T-cell (primary cell): ENCODE measurements at regions not wholly inside any gene's neighbourhood (a gene's known extent, or its start where the extent isn't known, plus 50 kb on each side); places are given as distances from the start of the nearest gene placed in this dataset.
"Not testable (repeated sequence)": the region's sequence is repeated elsewhere in the genome, so short reads cannot be mapped to it uniquely, and the experiment has no call there.

Experiments
- ATAC-seq, 4 experiments: fragments of 200-7000 bp in 3 of 4; fragments of 150-1000 bp in 1 of 4; cut with Tn5 transposase; replicated peaks in 1 of 4; 1 replicate in 3 of 4; 2 replicates in 1 of 4; pipeline ENCODE4 v1.10.0; 2021; ENCODE audit warnings: moderate library complexity in 3 of 4, mild to moderate bottlenecking in 2 of 4, moderate number of reproducible peaks in 1 of 4
- CTCF ChIA-PET, 2 donors: fragments of 300-600 bp; sonication (Branson Sonifier 250); formaldehyde crosslinking; loops; one replicate each; lab custom pipeline; 2022; ENCODE audit warnings: antibody characterized with exemption in 2 of 2; lab: Charles Lee
- POLR2A ChIA-PET, 2 donors: fragments of 300-600 bp; sonication (Branson Sonifier 250); formaldehyde crosslinking; loops; one replicate each; lab custom pipeline; 2022; ENCODE audit warnings: antibody characterized with exemption in 2 of 2; lab: Charles Lee
- DNase-seq, 35 experiments: peaks; one replicate each; pipeline versions ENCODE4 v3.0.0 to v3.0.0-alpha.2; 2013 to 2023
- H3K27ac ChIP-seq: one replicate; pipeline ENCODE4 v1.5.1; 2013; ENCODE audit warnings: low read length
- H3K27me3 ChIP-seq, 2 experiments: replicated peaks in 1 of 2; 1 replicate in 1 of 2; 2 replicates in 1 of 2; pipeline versions ENCODE4 v1.6.1 to v1.7.0; 2013; ENCODE audit warnings: low read length in 1 of 2, mixed read lengths in 1 of 2; ENCODE audit not compliant: control insufficient read depth in 2 of 2, insufficient read depth in 2 of 2; ENCODE audit errors: extremely low read depth in 1 of 2
- H3K36me3 ChIP-seq, 2 donors: 1 replicate in 1 of 2; 2 replicates in 1 of 2; pipeline versions ENCODE4 v1.6.1 to v1.7.0; 2013; ENCODE audit warnings: low read length in 1 of 2; ENCODE audit not compliant: control insufficient read depth in 2 of 2, insufficient read depth in 1 of 2; ENCODE audit errors: extremely low read depth in 1 of 2
- H3K4me1 ChIP-seq, 2 experiments: 1 replicate in 1 of 2; 2 replicates in 1 of 2; pipeline versions ENCODE4 v1.6.1 to v1.7.0; 2013; ENCODE audit warnings: low read length in 2 of 2, mixed read lengths in 1 of 2; ENCODE audit not compliant: insufficient read depth in 2 of 2, control insufficient read depth in 1 of 2; ENCODE audit errors: extremely low read depth in 1 of 2
- H3K4me3 ChIP-seq, 2 donors: 1 replicate in 1 of 2; 2 replicates in 1 of 2; pipeline versions ENCODE4 v1.5.1 to v1.7.0; 2013; ENCODE audit warnings: mild to moderate bottlenecking in 2 of 2, low read length in 1 of 2, moderate library complexity in 1 of 2; ENCODE audit not compliant: control insufficient read depth in 1 of 2; ENCODE audit errors: extremely low read depth in 1 of 2
- H3K9me3 ChIP-seq: 2 replicates; pipeline ENCODE4 v1.7.0; 2013
- H3K27ac Mint-ChIP-seq, 2 donors: one replicate each; pipeline ENCODE4 v1.8.0; 2020 to 2021; ENCODE audit warnings: mild to moderate bottlenecking in 2 of 2, mixed read lengths in 2 of 2
- H3K27me3 Mint-ChIP-seq, 2 donors: one replicate each; pipeline ENCODE4 v1.8.0; 2021 to 2022; ENCODE audit warnings: mixed read lengths in 2 of 2
- H3K36me3 Mint-ChIP-seq: one replicate; pipeline ENCODE4 v1.8.0; 2021; ENCODE audit warnings: mixed read lengths
- H3K4me1 Mint-ChIP-seq, 3 donors: one replicate each; pipeline ENCODE4 v1.8.0; 2020 to 2022; ENCODE audit warnings: mixed read lengths in 3 of 3, mild to moderate bottlenecking in 1 of 3
- H3K4me3 Mint-ChIP-seq, 3 donors: one replicate each; pipeline ENCODE4 v1.8.0; 2020 to 2022; ENCODE audit warnings: mild to moderate bottlenecking in 3 of 3, mixed read lengths in 3 of 3, moderate library complexity in 3 of 3
- H3K9me3 Mint-ChIP-seq, 3 donors: one replicate each; pipeline ENCODE4 v1.8.0; 2020 to 2022; ENCODE audit warnings: mixed read lengths in 3 of 3
- WGBS: methylation state at CpG from one replicate; pipeline ENCODE4 v1.1.5; 2013; ENCODE audit warnings: missing lambda C conversion rate; ENCODE audit not compliant: insufficient coverage; 5-methylcytosine and 5-hydroxymethylcytosine counted together

- H3K4me3 Mint-ChIP-seq, result peak overlapping the region; percentile 83 to 95 (median 91)
- H3K4me1 Mint-ChIP-seq, result peaks cover 33 to 44% (median 36%) of the 10 kb centered on the region in 3 donors
- not testable (repeated sequence) for H3K27me3 ChIP-seq, H3K36me3 ChIP-seq, H3K27me3 Mint-ChIP-seq, H3K4me1 ChIP-seq, H3K9me3 ChIP-seq, ATAC-seq, H3K36me3 Mint-ChIP-seq, H3K9me3 Mint-ChIP-seq, DNase-seq
- CTCF ChIA-PET, result interaction anchor here in 1 of 2 donors (0.6 to 1.3 kb wide), 4 partner anchors 14 to 1326 kb away, joined by 3 to 6 read pairs (median 4); no protein-coding TSS in a partner anchor
- 71% methylated on average over 14 of the region's 14 CpGs for WGBS
- Histone ChIP-seq H3K4me3 (peak overlapping the region in 1 of 2 donors; percentile 66), H3K27ac (peak overlapping the region; percentile 64)
- peak overlapping the region; percentile 87 to 90 for H3K27ac Mint-ChIP-seq
- POLR2A ChIA-PET, result interaction anchor here (0.6 kb wide), 4 partner anchors 7 to 1236 kb away, joined by 3 to 5 read pairs (median 4); no protein-coding TSS in a partner anchor
These were observed 881.1 kb upstream of the DEFB115 start for GRCh38 chr20:30376430-30376766.

- H3K36me3 Mint-ChIP-seq, result peaks cover 15% of the 10 kb centered on the region
- peaks cover 39 to 51% (median 41%) of the 10 kb centered on the region in 3 donors for H3K4me1 Mint-ChIP-seq
- peak overlapping the region; percentile 83 to 95 (median 91) for H3K4me3 Mint-ChIP-seq
- 23% methylated on average over 57 of the region's 70 CpGs for WGBS
- Histone ChIP-seq H3K9me3 (no peaks in the 10 kb centered on the region), H3K4me1 (peaks cover 0 to 9% of the 10 kb centered on the region in 2 experiments), H3K36me3 (no peaks in the 10 kb centered on the region), H3K27ac (peak overlapping the region; percentile 80), H3K27me3 (no peaks in the 10 kb centered on the region), H3K4me3 (peak overlapping the region; percentile 53 to 66)
- peak; percentile 89 to 95 (median 92) for ATAC-seq
- H3K27ac Mint-ChIP-seq, result peak overlapping the region; percentile 92 to 95
- CTCF ChIA-PET, result interaction anchor here in 1 of 2 donors (0.6 to 1.3 kb wide), 4 partner anchors 15 to 1327 kb away, joined by 3 to 6 read pairs (median 4); no protein-coding TSS in a partner anchor
- H3K27me3 Mint-ChIP-seq, result no peaks in the 10 kb centered on the region
- POLR2A ChIA-PET, result interaction anchor here (0.6 kb wide), 4 partner anchors 8 to 1236 kb away, joined by 3 to 5 read pairs (median 4); no protein-coding TSS in a partner anchor
- peak; percentile 64 to 94 (median 88) for DNase-seq
- H3K9me3 Mint-ChIP-seq, result peaks cover 3 to 4% (median 4%) of the 10 kb centered on the region in 3 donors
These were observed 880.5 kb upstream of the DEFB115 start for GRCh38 chr20:30376767-30377658.

GRCh38 chr20:30378317-30378716, 879.1 kb upstream of the DEFB115 start:
- H3K27ac ChIP-seq, DNase-seq, H3K9me3 Mint-ChIP-seq, H3K4me3 ChIP-seq, H3K27me3 ChIP-seq, CTCF ChIA-PET, H3K27me3 Mint-ChIP-seq, POLR2A ChIA-PET, H3K9me3 ChIP-seq, H3K27ac Mint-ChIP-seq, H3K4me1 ChIP-seq, H3K36me3 ChIP-seq, ATAC-seq: not testable (repeated sequence)
- Mint-ChIP-seq H3K4me1 (peaks cover 44 to 60% (median 54%) of the 10 kb centered on the region in 3 donors), H3K4me3 (peak overlapping the region; percentile 83 to 95 (median 91)), H3K36me3 (peaks cover 19% of the 10 kb centered on the region)
- WGBS, result no CpG with 5 or more reads among the region's 4 CpGs

- WGBS, result no CpG with 5 or more reads among the region's 1 CpG
- H3K27me3 Mint-ChIP-seq, H3K9me3 Mint-ChIP-seq, H3K27me3 ChIP-seq, ATAC-seq, DNase-seq, POLR2A ChIA-PET, H3K9me3 ChIP-seq, CTCF ChIA-PET, H3K27ac Mint-ChIP-seq, H3K4me1 ChIP-seq, H3K36me3 ChIP-seq, H3K4me3 ChIP-seq, H3K27ac ChIP-seq: not testable (repeated sequence)
- Mint-ChIP-seq H3K36me3 (peaks cover 19% of the 10 kb centered on the region), H3K4me1 (peaks cover 46 to 64% (median 56%) of the 10 kb centered on the region in 3 donors), H3K4me3 (peak overlapping the region; percentile 83 to 95 (median 91))
These were observed 878.7 kb upstream of the DEFB115 start for GRCh38 chr20:30378721-30379120.

- H3K9me3 Mint-ChIP-seq, H3K36me3 ChIP-seq, H3K27me3 Mint-ChIP-seq, DNase-seq, ATAC-seq, CTCF ChIA-PET, H3K4me1 ChIP-seq, H3K27ac ChIP-seq, POLR2A ChIA-PET, H3K27ac Mint-ChIP-seq, H3K4me3 ChIP-seq, H3K9me3 ChIP-seq, H3K27me3 ChIP-seq, H3K4me3 Mint-ChIP-seq: not testable (repeated sequence)
- H3K36me3 Mint-ChIP-seq, result peaks cover 39% of the 10 kb centered on the region
- WGBS, result no CpG with 5 or more reads among the region's 6 CpGs
- H3K4me1 Mint-ChIP-seq, result peaks cover 42 to 60% (median 47%) of the 10 kb centered on the region in 3 donors
These were observed 872.6 kb upstream of the DEFB115 start for GRCh38 chr20:30384841-30385240.

- H3K9me3 Mint-ChIP-seq, H3K36me3 ChIP-seq, H3K4me1 ChIP-seq, H3K9me3 ChIP-seq, H3K27me3 Mint-ChIP-seq, H3K4me3 ChIP-seq, DNase-seq, ATAC-seq, CTCF ChIA-PET, H3K27me3 ChIP-seq, H3K27ac Mint-ChIP-seq, POLR2A ChIA-PET, H3K27ac ChIP-seq: not testable (repeated sequence)
- no CpG with 5 or more reads among the region's 4 CpGs for WGBS
- H3K4me1 Mint-ChIP-seq, result peaks cover 37 to 51% (median 38%) of the 10 kb centered on the region in 3 donors
- peaks cover 40% of the 10 kb centered on the region for H3K36me3 Mint-ChIP-seq
- H3K4me3 Mint-ChIP-seq, result peak overlapping the region in 1 of 3 donors; percentile 13
These were observed 871.4 kb upstream of the DEFB115 start for GRCh38 chr20:30386099-30386498.
